HCT116 (cell line): ENCODE measurements at regions not wholly inside any gene's neighbourhood (a gene's known extent, or its start where the extent isn't known, plus 50 kb on each side); places are given as distances from the start of the nearest gene placed in this dataset.

Experiments used
- ATF3 ChIP-seq: IDR thresholded peaks from 2 replicates; pipeline ENCODE4 v1.6.1; 2012
- CEBPB ChIP-seq: IDR thresholded peaks from 2 replicates; pipeline ENCODE4 v1.6.1; 2012; ENCODE audit warnings: low read depth
- EZH2 ChIP-seq: fragments of 200-600 bp; sonication (generic); IDR thresholded peaks from 2 replicates; pipeline ENCODE4 v1.6.1; 2017; ENCODE audit warnings: antibody characterized with exemption, mixed run types
- EZH2phosphoT487 ChIP-seq: fragments of 200-600 bp; IDR thresholded peaks from 2 replicates; pipeline ENCODE4 v1.6.1; 2018; ENCODE audit warnings: antibody characterized with exemption, borderline replicate concordance
- MAX ChIP-seq: IDR thresholded peaks from 2 replicates; pipeline ENCODE4 v1.6.1; 2012
- POLR2A ChIP-seq: IDR thresholded peaks from 2 replicates; pipeline ENCODE4 v1.7.0; 2011; ENCODE audit warnings: borderline replicate concordance; ENCODE audit not compliant: insufficient read depth, insufficient read length; ENCODE audit errors: extremely low read depth
- POLR2AphosphoS5 ChIP-seq: IDR thresholded peaks from 2 replicates; pipeline ENCODE4 v1.6.1; 2011; ENCODE audit warnings: mild to moderate bottlenecking, low read depth, low read length, moderate library complexity
- RAD21 ChIP-seq: IDR thresholded peaks from 2 replicates; pipeline ENCODE4 v1.6.1; 2012; ENCODE audit warnings: low read depth, mild to moderate bottlenecking
- REST ChIP-seq: IDR thresholded peaks from 2 replicates; pipeline ENCODE4 v1.6.1; 2012; ENCODE audit warnings: low read depth
- SIN3A ChIP-seq: IDR thresholded peaks from 2 replicates; pipeline ENCODE4 v1.6.1; 2012; ENCODE audit warnings: low read depth
- SRF ChIP-seq: IDR thresholded peaks from 2 replicates; pipeline ENCODE4 v1.6.1; 2012; ENCODE audit warnings: low read depth
- ZNF274 ChIP-seq: fragments of 200-500 bp; sonication (Bioruptor generic); IDR thresholded peaks from 2 replicates; pipeline ENCODE4 v1.6.1; 2014; ENCODE audit warnings: mild to moderate bottlenecking, low read depth, low read length, inconsistent platforms
- TF ChIP-seq, protein P1 (sequence below), 3 experiments: fragments of 200-600 bp in 1 of 3; sonication (generic) in 1 of 3; IDR thresholded peaks in 2 of 3; conservative IDR thresholded peaks in 1 of 3; 2 replicates each; pipeline ENCODE4 v1.5.1; 2012 to 2017; ENCODE audit warnings: low read depth in 2 of 3, low read length in 2 of 3, antibody characterized with exemption in 1 of 3, borderline replicate concordance in 1 of 3, control low read depth in 1 of 3, mild to moderate bottlenecking in 1 of 3, mixed read lengths in 1 of 3, mixed run types in 1 of 3, moderate library complexity in 1 of 3; ENCODE audit not compliant: insufficient read depth in 1 of 3

DNA sequence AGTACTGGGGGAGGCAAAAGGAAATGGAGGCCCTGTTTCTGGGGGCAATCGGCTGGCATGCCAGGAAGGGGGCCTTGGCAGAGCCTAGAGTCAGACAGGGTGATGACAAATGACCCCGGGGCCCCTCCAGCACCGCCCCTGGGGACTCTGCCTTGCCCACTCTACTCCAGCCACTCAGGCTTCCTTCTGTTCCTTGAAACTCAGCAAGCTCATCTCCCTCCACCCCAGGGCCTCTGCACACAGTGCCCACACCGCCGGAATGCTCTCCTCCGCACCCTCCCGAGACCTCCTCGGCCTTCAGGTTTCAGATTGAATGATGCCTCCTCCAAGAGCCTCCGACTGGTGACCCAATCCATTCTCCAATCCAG is 122.5 kb upstream of the ZBTB40 start:
- TF ChIP-seq, protein P1, sequence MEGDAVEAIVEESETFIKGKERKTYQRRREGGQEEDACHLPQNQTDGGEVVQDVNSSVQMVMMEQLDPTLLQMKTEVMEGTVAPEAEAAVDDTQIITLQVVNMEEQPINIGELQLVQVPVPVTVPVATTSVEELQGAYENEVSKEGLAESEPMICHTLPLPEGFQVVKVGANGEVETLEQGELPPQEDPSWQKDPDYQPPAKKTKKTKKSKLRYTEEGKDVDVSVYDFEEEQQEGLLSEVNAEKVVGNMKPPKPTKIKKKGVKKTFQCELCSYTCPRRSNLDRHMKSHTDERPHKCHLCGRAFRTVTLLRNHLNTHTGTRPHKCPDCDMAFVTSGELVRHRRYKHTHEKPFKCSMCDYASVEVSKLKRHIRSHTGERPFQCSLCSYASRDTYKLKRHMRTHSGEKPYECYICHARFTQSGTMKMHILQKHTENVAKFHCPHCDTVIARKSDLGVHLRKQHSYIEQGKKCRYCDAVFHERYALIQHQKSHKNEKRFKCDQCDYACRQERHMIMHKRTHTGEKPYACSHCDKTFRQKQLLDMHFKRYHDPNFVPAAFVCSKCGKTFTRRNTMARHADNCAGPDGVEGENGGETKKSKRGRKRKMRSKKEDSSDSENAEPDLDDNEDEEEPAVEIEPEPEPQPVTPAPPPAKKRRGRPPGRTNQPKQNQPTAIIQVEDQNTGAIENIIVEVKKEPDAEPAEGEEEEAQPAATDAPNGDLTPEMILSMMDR (IDR thresholded peaks at IDR 0.05 in 2 of 3, conservative IDR thresholded peaks at IDR 0.05 in 1 of 3; ENCODE audit: borderline replicate concordance in 1 of 3, insufficient read depth in 1 of 3, low read depth in 2 of 3, low read length in 2 of 3), result no peak
- TF ChIP-seq RAD21 (no peak), POLR2A (no peak), REST (no peak), SIN3A (no peak), ATF3 (no peak), ZNF274 (no peak), MAX (no peak), EZH2phosphoT487 (no peak), SRF (no peak), EZH2 (no peak), CEBPB (no peak), POLR2AphosphoS5 (no peak)
